Body of pancreas (tissue), 4 donors: ENCODE measurements at regions not wholly inside any gene's neighbourhood (a gene's known extent, or its start where the extent isn't known, plus 50 kb on each side); places are given as distances from the start of the nearest gene placed in this dataset.

Experiments used
- POLR2A ChIP-seq, 3 donors: fragments of 450-650 bp; IDR thresholded peaks; one replicate each; pipeline ENCODE4 v1.6.1; 2016; ENCODE audit warnings: antibody characterized with exemption in 3 of 3, mild to moderate bottlenecking in 2 of 3
- TF ChIP-seq, protein P1 (sequence below), 7 experiments: fragments of 450-650 bp in 4 of 7; fragments of 200-600 bp in 3 of 7; sonication (generic) in 3 of 7; IDR thresholded peaks; one replicate each; pipeline ENCODE4 v1.5.1; 2016 to 2019; ENCODE audit warnings: antibody characterized with exemption in 7 of 7

- TF ChIP-seq, protein P1, sequence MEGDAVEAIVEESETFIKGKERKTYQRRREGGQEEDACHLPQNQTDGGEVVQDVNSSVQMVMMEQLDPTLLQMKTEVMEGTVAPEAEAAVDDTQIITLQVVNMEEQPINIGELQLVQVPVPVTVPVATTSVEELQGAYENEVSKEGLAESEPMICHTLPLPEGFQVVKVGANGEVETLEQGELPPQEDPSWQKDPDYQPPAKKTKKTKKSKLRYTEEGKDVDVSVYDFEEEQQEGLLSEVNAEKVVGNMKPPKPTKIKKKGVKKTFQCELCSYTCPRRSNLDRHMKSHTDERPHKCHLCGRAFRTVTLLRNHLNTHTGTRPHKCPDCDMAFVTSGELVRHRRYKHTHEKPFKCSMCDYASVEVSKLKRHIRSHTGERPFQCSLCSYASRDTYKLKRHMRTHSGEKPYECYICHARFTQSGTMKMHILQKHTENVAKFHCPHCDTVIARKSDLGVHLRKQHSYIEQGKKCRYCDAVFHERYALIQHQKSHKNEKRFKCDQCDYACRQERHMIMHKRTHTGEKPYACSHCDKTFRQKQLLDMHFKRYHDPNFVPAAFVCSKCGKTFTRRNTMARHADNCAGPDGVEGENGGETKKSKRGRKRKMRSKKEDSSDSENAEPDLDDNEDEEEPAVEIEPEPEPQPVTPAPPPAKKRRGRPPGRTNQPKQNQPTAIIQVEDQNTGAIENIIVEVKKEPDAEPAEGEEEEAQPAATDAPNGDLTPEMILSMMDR (IDR thresholded peaks at IDR 0.05), result no peak
- TF ChIP-seq POLR2A (IDR thresholded peaks at IDR 0.05), result no peak
Observed at GRCh38 chr5:92248518-92248917, 865.4 kb upstream of the ARRDC3 start.
